ENCODE measurements at regions not wholly inside any gene's neighbourhood (a gene's known extent, or its start where the extent isn't known, plus 50 kb on each side); places are given as distances from the start of the nearest gene placed in this dataset.

- H3K9me3 ChIP-seq (ENCODE audit: insufficient read depth, low read depth, low read length) = no peaks in the 10 kb centered on the region
- no peak overlapping the region for H3K4me3 ChIP-seq (ENCODE audit: low read length)
- no peaks in the 10 kb centered on the region for H3K36me3 ChIP-seq (ENCODE audit: insufficient read depth, low read depth, low read length)
- no peak overlapping the region for H3K27ac ChIP-seq (ENCODE audit: low read length)
- H3K4me1 ChIP-seq (ENCODE audit: insufficient read depth, low read length) = no peaks in the 10 kb centered on the region
- H3K9ac ChIP-seq (ENCODE audit: low read depth, low read length) = no peak overlapping the region
- no peaks in the 10 kb centered on the region for H3K27me3 ChIP-seq (ENCODE audit: insufficient read depth, low read length)
Measured at GRCh38 chr6:165961233-165961632, 206.4 kb downstream of the TBXT start.

DNA sequence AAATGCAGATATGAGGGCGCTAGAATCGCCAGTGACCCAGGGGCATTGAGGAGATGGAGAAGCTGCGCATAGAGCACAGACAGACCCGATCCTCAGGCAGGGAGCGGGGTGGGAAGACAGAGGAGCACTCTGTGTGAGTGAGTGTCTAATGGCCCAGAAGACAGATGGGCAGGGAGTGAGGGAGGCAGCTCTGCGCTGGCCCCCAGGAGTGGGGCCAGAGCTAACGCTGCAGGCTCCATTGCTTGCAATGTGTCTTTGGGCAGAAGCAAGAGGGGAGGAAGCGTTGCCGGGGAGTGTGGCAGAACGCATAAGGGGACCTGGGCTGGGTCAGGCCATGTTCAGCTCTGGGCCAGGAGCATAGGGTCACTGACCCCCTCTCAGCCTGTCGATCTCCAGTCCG is 207.0 kb downstream of the TBXT start:
- no peaks in the 10 kb centered on the region for H3K4me1 ChIP-seq (ENCODE audit: insufficient read depth, low read length)
- no peak overlapping the region for H3K4me3 ChIP-seq (ENCODE audit: low read length)
- H3K27ac ChIP-seq (ENCODE audit: low read length) = no peak overlapping the region
- H3K9ac ChIP-seq (ENCODE audit: low read depth, low read length) = no peak overlapping the region
- H3K27me3 ChIP-seq (ENCODE audit: insufficient read depth, low read length) = no peaks in the 10 kb centered on the region
- H3K36me3 ChIP-seq (ENCODE audit: insufficient read depth, low read depth, low read length) = no peaks in the 10 kb centered on the region
- H3K9me3 ChIP-seq (ENCODE audit: insufficient read depth, low read depth, low read length) = no peaks in the 10 kb centered on the region

DNA sequence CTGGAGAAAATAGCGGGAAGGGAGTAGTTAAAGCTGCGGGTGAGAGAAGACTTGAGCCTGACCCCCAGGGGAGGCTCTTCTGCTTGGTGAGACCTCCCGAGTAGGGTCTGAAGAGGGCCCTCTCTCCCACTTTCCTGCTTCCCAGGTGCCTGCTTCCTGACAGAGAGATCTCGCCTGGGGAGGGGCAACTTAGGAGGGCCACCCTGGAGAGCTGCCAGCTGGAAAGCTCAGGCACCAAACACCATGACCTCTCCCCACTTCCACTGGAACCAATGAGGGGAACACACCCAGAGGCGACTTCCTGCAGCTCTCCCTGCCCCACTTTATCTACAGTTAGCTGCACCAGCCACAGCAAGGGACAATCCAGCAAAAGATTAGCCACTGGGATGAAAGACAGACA is 208.0 kb downstream of the TBXT start:
- H3K9ac ChIP-seq (ENCODE audit: low read depth, low read length) = no peak overlapping the region
- H3K9me3 ChIP-seq (ENCODE audit: insufficient read depth, low read depth, low read length) = no peaks in the 10 kb centered on the region
- H3K27ac ChIP-seq (ENCODE audit: low read length) = no peak overlapping the region
- no peak overlapping the region for H3K4me3 ChIP-seq (ENCODE audit: low read length)
- H3K27me3 ChIP-seq (ENCODE audit: insufficient read depth, low read length) = no peaks in the 10 kb centered on the region
- H3K36me3 ChIP-seq (ENCODE audit: insufficient read depth, low read depth, low read length) = no peaks in the 10 kb centered on the region
- no peaks in the 10 kb centered on the region for H3K4me1 ChIP-seq (ENCODE audit: insufficient read depth, low read length)

- Histone ChIP-seq H3K9me3 (ENCODE audit: insufficient read depth, low read depth, low read length) (no peaks in the 10 kb centered on the region), H3K4me3 (ENCODE audit: low read length) (no peak overlapping the region), H3K36me3 (ENCODE audit: insufficient read depth, low read depth, low read length) (no peaks in the 10 kb centered on the region), H3K27me3 (ENCODE audit: insufficient read depth, low read length) (no peaks in the 10 kb centered on the region), H3K4me1 (ENCODE audit: insufficient read depth, low read length) (no peaks in the 10 kb centered on the region), H3K27ac (ENCODE audit: low read length) (no peak overlapping the region), H3K9ac (ENCODE audit: low read depth, low read length) (no peak overlapping the region)
Measured at GRCh38 chr6:165956874-165957273, 210.8 kb downstream of the TBXT start.

GRCh38 chr6:165952514-165952913 is 215.1 kb downstream of the TBXT start:
- Histone ChIP-seq H3K4me3 (ENCODE audit: low read length) (no peak overlapping the region), H3K27me3 (ENCODE audit: insufficient read depth, low read length) (no peaks in the 10 kb centered on the region), H3K4me1 (ENCODE audit: insufficient read depth, low read length) (no peaks in the 10 kb centered on the region), H3K9me3 (ENCODE audit: insufficient read depth, low read depth, low read length) (no peaks in the 10 kb centered on the region), H3K9ac (ENCODE audit: low read depth, low read length) (no peak overlapping the region), H3K36me3 (ENCODE audit: insufficient read depth, low read depth, low read length) (no peaks in the 10 kb centered on the region), H3K27ac (ENCODE audit: low read length) (no peak overlapping the region)

DNA sequence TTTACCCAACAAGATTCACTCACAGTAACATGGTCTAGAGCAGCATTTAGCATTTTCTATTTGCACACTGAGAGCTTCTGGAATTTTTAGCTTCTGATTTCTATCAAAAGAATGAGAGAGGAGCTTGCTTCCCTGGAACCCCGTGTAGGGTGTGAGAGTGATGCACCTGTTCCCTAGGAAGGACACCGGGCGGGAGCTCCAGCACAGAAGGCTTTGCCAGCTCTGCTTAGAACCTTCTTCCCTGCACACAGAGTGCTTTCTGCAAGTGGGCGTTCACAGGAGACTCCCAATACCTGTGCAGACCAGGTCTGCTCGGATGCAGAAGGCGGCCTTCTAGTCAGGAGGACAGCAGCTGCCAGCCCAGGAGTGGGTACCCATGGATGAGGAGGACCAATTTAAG is 217.3 kb downstream of the TBXT start:
- H3K4me1 ChIP-seq (ENCODE audit: insufficient read depth, low read length) = no peaks in the 10 kb centered on the region
- H3K9ac ChIP-seq (ENCODE audit: low read depth, low read length) = no peak overlapping the region
- no peaks in the 10 kb centered on the region for H3K9me3 ChIP-seq (ENCODE audit: insufficient read depth, low read depth, low read length)
- no peak overlapping the region for H3K27ac ChIP-seq (ENCODE audit: low read length)
- H3K36me3 ChIP-seq (ENCODE audit: insufficient read depth, low read depth, low read length) = no peaks in the 10 kb centered on the region
- H3K4me3 ChIP-seq (ENCODE audit: low read length) = no peak overlapping the region
- no peaks in the 10 kb centered on the region for H3K27me3 ChIP-seq (ENCODE audit: insufficient read depth, low read length)

DNA sequence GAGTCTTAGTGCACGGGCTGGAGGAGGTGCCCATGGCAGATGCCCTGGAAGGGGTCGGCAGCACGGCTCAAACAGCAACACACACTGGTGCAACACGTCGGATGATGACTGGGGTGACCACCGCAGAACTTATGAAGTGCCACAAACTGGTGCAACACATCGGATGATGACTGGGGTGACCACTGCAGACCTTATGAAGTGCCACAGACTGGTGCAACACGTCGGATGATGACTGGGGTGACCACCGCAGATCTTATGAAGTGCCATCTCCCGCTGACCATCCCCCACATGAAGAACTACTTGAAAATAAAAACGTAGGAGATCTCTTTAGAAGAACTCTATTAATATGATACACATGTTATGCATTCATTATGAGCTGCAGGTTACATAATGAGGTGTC is 218.3 kb downstream of the TBXT start:
- Histone ChIP-seq H3K4me1 (ENCODE audit: insufficient read depth, low read length) (no peaks in the 10 kb centered on the region), H3K27me3 (ENCODE audit: insufficient read depth, low read length) (no peaks in the 10 kb centered on the region), H3K9me3 (ENCODE audit: insufficient read depth, low read depth, low read length) (no peaks in the 10 kb centered on the region), H3K36me3 (ENCODE audit: insufficient read depth, low read depth, low read length) (no peaks in the 10 kb centered on the region), H3K9ac (ENCODE audit: low read depth, low read length) (no peak overlapping the region), H3K4me3 (ENCODE audit: low read length) (no peak overlapping the region), H3K27ac (ENCODE audit: low read length) (no peak overlapping the region)

- Histone ChIP-seq H3K36me3 (ENCODE audit: insufficient read depth, low read depth, low read length) (no peaks in the 10 kb centered on the region), H3K9ac (ENCODE audit: low read depth, low read length) (no peak overlapping the region)
Measured at GRCh38 chr6:165944002-165944466, 223.6 kb downstream of the TBXT start.

GRCh38 chr6:165941786-165942185 is 225.9 kb downstream of the TBXT start:
- no peaks in the 10 kb centered on the region for H3K9me3 ChIP-seq (ENCODE audit: insufficient read depth, low read depth, low read length)
- no peaks in the 10 kb centered on the region for H3K36me3 ChIP-seq (ENCODE audit: insufficient read depth, low read depth, low read length)
- no peak overlapping the region for H3K27ac ChIP-seq (ENCODE audit: low read length)
- H3K9ac ChIP-seq (ENCODE audit: low read depth, low read length) = no peak overlapping the region
- H3K4me3 ChIP-seq (ENCODE audit: low read length) = no peak overlapping the region
- H3K27me3 ChIP-seq (ENCODE audit: insufficient read depth, low read length) = no peaks in the 10 kb centered on the region
- no peaks in the 10 kb centered on the region for H3K4me1 ChIP-seq (ENCODE audit: insufficient read depth, low read length)

More at GRCh38 chr6:165944002-165944466, 223.6 kb downstream of the TBXT start:
- Histone ChIP-seq H3K27me3 (ENCODE audit: insufficient read depth, low read length) (no peaks in the 10 kb centered on the region), H3K4me1 (ENCODE audit: insufficient read depth, low read length) (no peaks in the 10 kb centered on the region), H3K9me3 (ENCODE audit: insufficient read depth, low read depth, low read length) (no peaks in the 10 kb centered on the region), H3K27ac (ENCODE audit: low read length) (no peak overlapping the region), H3K4me3 (ENCODE audit: low read length) (no peak overlapping the region)

- Histone ChIP-seq H3K27me3 (ENCODE audit: insufficient read depth, low read length) (no peaks in the 10 kb centered on the region), H3K9ac (ENCODE audit: low read depth, low read length) (no peak overlapping the region), H3K27ac (ENCODE audit: low read length) (no peak overlapping the region), H3K9me3 (ENCODE audit: insufficient read depth, low read depth, low read length) (no peaks in the 10 kb centered on the region), H3K4me3 (ENCODE audit: low read length) (no peak overlapping the region), H3K4me1 (ENCODE audit: insufficient read depth, low read length) (no peaks in the 10 kb centered on the region), H3K36me3 (ENCODE audit: insufficient read depth, low read depth, low read length) (no peaks in the 10 kb centered on the region)
Measured at GRCh38 chr6:165941249-165941775, 226.3 kb downstream of the TBXT start.

DNA sequence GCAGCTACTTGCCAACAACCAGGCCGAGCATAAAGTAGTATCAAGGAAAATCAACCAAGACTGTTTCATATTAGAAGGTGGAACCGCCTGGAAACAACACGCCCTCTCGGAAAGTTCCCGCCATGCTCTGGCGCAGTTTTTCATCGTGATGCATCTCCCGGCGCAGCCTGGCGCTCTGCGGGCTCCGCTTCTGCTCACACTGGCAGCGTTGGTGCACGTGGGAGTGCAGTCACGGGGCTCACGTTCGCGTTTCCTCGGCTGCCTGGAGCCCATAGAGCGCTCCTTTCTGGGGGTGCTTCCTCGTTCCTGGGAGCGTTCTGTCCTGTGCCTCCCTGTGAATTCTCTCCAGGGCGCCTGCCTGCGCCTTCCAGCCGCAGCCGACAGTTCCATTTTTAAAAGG is 227.3 kb downstream of the TBXT start:
- Histone ChIP-seq H3K9ac (ENCODE audit: low read depth, low read length) (no peak overlapping the region), H3K36me3 (ENCODE audit: insufficient read depth, low read depth, low read length) (no peaks in the 10 kb centered on the region), H3K4me1 (ENCODE audit: insufficient read depth, low read length) (no peaks in the 10 kb centered on the region), H3K27me3 (ENCODE audit: insufficient read depth, low read length) (no peaks in the 10 kb centered on the region), H3K27ac (ENCODE audit: low read length) (no peak overlapping the region), H3K9me3 (ENCODE audit: insufficient read depth, low read depth, low read length) (no peaks in the 10 kb centered on the region; the same call in 1 of the 2 replicates), H3K4me3 (ENCODE audit: low read length) (no peak overlapping the region)

- Histone ChIP-seq H3K9me3 (ENCODE audit: insufficient read depth, low read depth, low read length) (no peaks in the 10 kb centered on the region; the same call in 1 of the 2 replicates), H3K9ac (ENCODE audit: low read depth, low read length) (no peak overlapping the region), H3K4me3 (ENCODE audit: low read length) (no peak overlapping the region), H3K27me3 (ENCODE audit: insufficient read depth, low read length) (no peaks in the 10 kb centered on the region), H3K4me1 (ENCODE audit: insufficient read depth, low read length) (no peaks in the 10 kb centered on the region), H3K27ac (ENCODE audit: low read length) (no peak overlapping the region), H3K36me3 (ENCODE audit: insufficient read depth, low read depth, low read length) (no peaks in the 10 kb centered on the region)
Measured at GRCh38 chr6:165939601-165940290, 227.9 kb downstream of the TBXT start.

All from iPS-20b (cell line).